Mesodermal cell (in vitro differentiated cells): ENCODE measurements at regions not wholly inside any gene's neighbourhood (a gene's known extent, or its start where the extent isn't known, plus 50 kb on each side); places are given as distances from the start of the nearest gene placed in this dataset.

Experiments
- H3K27ac ChIP-seq: 2 replicates; pipeline ENCODE4 v1.7.0; 2013; ENCODE audit warnings: mild to moderate bottlenecking, low read depth, low read length, moderate library complexity; ENCODE audit not compliant: severe bottlenecking
- H3K36me3 ChIP-seq: 2 replicates; pipeline ENCODE4 v1.7.1; 2013; ENCODE audit warnings: mild to moderate bottlenecking, low read length, moderate library complexity; ENCODE audit not compliant: control insufficient read depth, insufficient read depth
- H3K4me1 ChIP-seq: one replicate; pipeline ENCODE4 v1.7.1; 2013; ENCODE audit warnings: mild to moderate bottlenecking, low read length; ENCODE audit not compliant: insufficient read depth, control insufficient read depth, poor library complexity, severe bottlenecking
- H3K4me3 ChIP-seq: 2 replicates; pipeline ENCODE4 v1.7.0; 2013; ENCODE audit warnings: low read length, control low read depth, mild to moderate bottlenecking; ENCODE audit not compliant: insufficient read depth, poor library complexity, severe bottlenecking; ENCODE audit errors: extremely low read depth
- H3K9me3 ChIP-seq: 2 replicates; pipeline ENCODE4 v1.7.1; 2013; ENCODE audit warnings: mild to moderate bottlenecking, low read length, moderate library complexity; ENCODE audit not compliant: control insufficient read depth
- WGBS, 2 experiments: methylation state at CpG; one replicate each; pipeline ENCODE4 v1.1.5; 2013; ENCODE audit warnings: missing lambda C conversion rate in 2 of 2; ENCODE audit not compliant: insufficient coverage in 2 of 2; 5-methylcytosine and 5-hydroxymethylcytosine counted together

- 88% methylated on average over 3 of the region's 4 CpGs for WGBS, 2 experiments
- Histone ChIP-seq H3K27ac (no peak overlapping the region), H3K9me3 (no peaks in the 10 kb centered on the region)
Measured at GRCh38 chr1:178643349-178643748, 81.7 kb upstream of the RALGPS2 start.

GRCh38 chr1:178643831-178644230, 81.2 kb upstream of the RALGPS2 start:
- no peak overlapping the region for H3K27ac ChIP-seq
- H3K9me3 ChIP-seq: no peaks in the 10 kb centered on the region
- no peaks in the 10 kb centered on the region for H3K4me1 ChIP-seq
- WGBS, 2 experiments: 93 to 96% methylated on average over 2 to 4 of the region's 6 CpGs
- H3K4me3 ChIP-seq: no peak overlapping the region
- no peaks in the 10 kb centered on the region for H3K36me3 ChIP-seq

More at GRCh38 chr1:178643349-178643748, 81.7 kb upstream of the RALGPS2 start:
- Histone ChIP-seq H3K4me3 (no peak overlapping the region), H3K36me3 (no peaks in the 10 kb centered on the region), H3K4me1 (no peaks in the 10 kb centered on the region)

- Histone ChIP-seq H3K9me3 (no peaks in the 10 kb centered on the region), H3K36me3 (no peaks in the 10 kb centered on the region), H3K27ac (no peak overlapping the region), H3K4me1 (no peaks in the 10 kb centered on the region), H3K4me3 (no peak overlapping the region)
- WGBS, 2 experiments: 75 to 85% methylated on average over 1 to 4 of the region's 4 CpGs
Measured at GRCh38 chr1:178644308-178645120, 80.5 kb upstream of the RALGPS2 start.

GRCh38 chr1:178645157-178645807, 79.8 kb upstream of the RALGPS2 start:
- H3K27ac ChIP-seq: no peak overlapping the region
- WGBS, 2 experiments: 70% methylated on average over 2 of the region's 5 CpGs; no CpG with 5 or more reads in 1 of the 2 experiments
- H3K4me3 ChIP-seq: no peak overlapping the region

GRCh38 chr1:178645808-178646200, 79.2 kb upstream of the RALGPS2 start:
- H3K4me3 ChIP-seq: no peak overlapping the region
- no peaks in the 10 kb centered on the region for H3K36me3 ChIP-seq
- no peaks in the 10 kb centered on the region for H3K4me1 ChIP-seq
- H3K9me3 ChIP-seq: no peaks in the 10 kb centered on the region
- no peak overlapping the region for H3K27ac ChIP-seq
- WGBS, 2 experiments: 100% methylated on average over 1 of the region's 2 CpGs; no CpG with 5 or more reads in 1 of the 2 experiments

More at GRCh38 chr1:178645157-178645807, 79.8 kb upstream of the RALGPS2 start:
- Histone ChIP-seq H3K36me3 (no peaks in the 10 kb centered on the region), H3K4me1 (no peaks in the 10 kb centered on the region), H3K9me3 (no peaks in the 10 kb centered on the region)

- no peak overlapping the region for H3K4me3 ChIP-seq
- WGBS, 2 experiments: 74 to 92% methylated on average over 3 to 5 of the region's 5 CpGs
- no peak overlapping the region for H3K27ac ChIP-seq
- H3K9me3 ChIP-seq: no peaks in the 10 kb centered on the region
- peaks cover 3% of the 10 kb centered on the region for H3K4me1 ChIP-seq
- H3K36me3 ChIP-seq: no peaks in the 10 kb centered on the region
Measured at GRCh38 chr1:178646821-178647220, 78.2 kb upstream of the RALGPS2 start.

GRCh38 chr1:178648151-178648550, 76.9 kb upstream of the RALGPS2 start:
- Histone ChIP-seq H3K36me3 (no peaks in the 10 kb centered on the region), H3K9me3 (no peaks in the 10 kb centered on the region), H3K4me1 (peaks cover 3% of the 10 kb centered on the region), H3K4me3 (no peak overlapping the region), H3K27ac (no peak overlapping the region)
- WGBS, 2 experiments: 96 to 98% methylated on average over 7 to 8 of the region's 11 CpGs

- H3K4me1 ChIP-seq: peaks cover 3% of the 10 kb centered on the region
- WGBS, 2 experiments: 90 to 100% methylated on average over 2 to 4 of the region's 8 CpGs
- H3K4me3 ChIP-seq: no peak overlapping the region
- H3K27ac ChIP-seq: no peak overlapping the region
- no peaks in the 10 kb centered on the region for H3K9me3 ChIP-seq
- H3K36me3 ChIP-seq: no peaks in the 10 kb centered on the region
Measured at GRCh38 chr1:178649582-178650350, 75.3 kb upstream of the RALGPS2 start.

- Histone ChIP-seq H3K4me3 (no peak overlapping the region), H3K27ac (peak overlapping the region; percentile 57)
Measured at GRCh38 chr1:178650934-178651511, 74.0 kb upstream of the RALGPS2 start.

GRCh38 chr1:178651742-178652141, 73.3 kb upstream of the RALGPS2 start:
- Histone ChIP-seq H3K27ac (peak overlapping the region; percentile 57), H3K4me3 (no peak overlapping the region), H3K36me3 (no peaks in the 10 kb centered on the region), H3K9me3 (no peaks in the 10 kb centered on the region), H3K4me1 (peaks cover 3% of the 10 kb centered on the region)
- 87 to 93% methylated on average over 5 to 9 of the region's 9 CpGs for WGBS, 2 experiments

More at GRCh38 chr1:178650934-178651511, 74.0 kb upstream of the RALGPS2 start:
- Histone ChIP-seq H3K4me1 (peaks cover 3% of the 10 kb centered on the region), H3K9me3 (no peaks in the 10 kb centered on the region), H3K36me3 (no peaks in the 10 kb centered on the region)
- WGBS, 2 experiments: 73 to 80% methylated on average over 3 to 4 of the region's 6 CpGs
